Kidney tubule cell (primary cell): ENCODE measurements at regions not wholly inside any gene's neighbourhood (a gene's known extent, or its start where the extent isn't known, plus 50 kb on each side); places are given as distances from the start of the nearest gene placed in this dataset.

Experiments used
- DNase-seq: peaks from one replicate; pipeline ENCODE4 v3.0.0-alpha.2; 2018; ENCODE audit warnings: low spot score

- DNase-seq: no peak
Measured at GRCh38 chr13:44249431-44249836, 124.2 kb upstream of the SERP2 start.

- no peak for DNase-seq
Measured at GRCh38 chr13:44252938-44253337, 120.7 kb upstream of the SERP2 start.

- DNase-seq: no peak
Measured at GRCh38 chr13:44255771-44256364, 117.8 kb upstream of the SERP2 start.

- DNase-seq: no peak
Measured at GRCh38 chr13:44257796-44258195, 115.8 kb upstream of the SERP2 start.

GRCh38 chr13:44259045-44260027 lies 114.3 kb upstream of the SERP2 start:
- peak; percentile 56 for DNase-seq

GRCh38 chr13:44260336-44260735 lies 113.3 kb upstream of the SERP2 start:
- no peak for DNase-seq

GRCh38 chr13:44263751-44264620 lies 109.6 kb upstream of the SERP2 start:
- DNase-seq: peak; percentile 50

- DNase-seq: no peak
Measured at GRCh38 chr13:44266305-44266704, 107.3 kb upstream of the SERP2 start.

GRCh38 chr13:44266772-44267171 lies 106.9 kb upstream of the SERP2 start:
- no peak for DNase-seq

GRCh38 chr13:44267203-44267602 lies 106.4 kb upstream of the SERP2 start:
- DNase-seq: no peak

GRCh38 chr13:44267980-44268379 lies 105.6 kb upstream of the SERP2 start:
- peak; percentile 54 for DNase-seq

- no peak for DNase-seq
Measured at GRCh38 chr13:44268980-44269379, 104.6 kb upstream of the SERP2 start.

GRCh38 chr13:44270150-44270549 lies 103.5 kb upstream of the SERP2 start:
- no peak for DNase-seq

GRCh38 chr13:44271031-44271455 lies 102.6 kb upstream of the SERP2 start:
- DNase-seq: no peak

GRCh38 chr13:44271473-44271872 lies 102.2 kb upstream of the SERP2 start:
- DNase-seq: no peak

GRCh38 chr13:44271915-44272341 lies 101.7 kb upstream of the SERP2 start:
- no peak for DNase-seq

GRCh38 chr13:44272692-44273091 lies 100.9 kb upstream of the SERP2 start:
- no peak for DNase-seq

GRCh38 chr13:44273216-44273615 lies 100.4 kb upstream of the SERP2 start:
- no peak for DNase-seq

GRCh38 chr13:44273991-44274770 lies 99.4 kb upstream of the SERP2 start:
- DNase-seq: peak; percentile 61

GRCh38 chr13:44274771-44275205 lies 98.8 kb upstream of the SERP2 start:
- DNase-seq: no peak

GRCh38 chr13:44275381-44275780 lies 98.2 kb upstream of the SERP2 start:
- DNase-seq: no peak
